CD4-positive, alpha-beta T cell (primary cell): ENCODE measurements at regions not wholly inside any gene's neighbourhood (a gene's known extent, or its start where the extent isn't known, plus 50 kb on each side); places are given as distances from the start of the nearest gene placed in this dataset.
A peak's percentile ranks its signal among the peaks of the same experiment; 100 is the strongest.

ENCODE experiments used
- ATAC-seq: fragments of 200-7000 bp; cut with Tn5 transposase; one replicate; pipeline ENCODE4 v1.10.0; 2022; ENCODE audit warnings: mild to moderate bottlenecking; ENCODE audit not compliant: poor library complexity
- CTCF ChIA-PET: fragments of 350-600 bp; sonication (Branson Sonifier 250); formaldehyde crosslinking; loops from one replicate; lab custom pipeline; 2021; ENCODE audit warnings: antibody characterized with exemption, inconsistent platforms; lab: Charles Lee
- POLR2A ChIA-PET: fragments of 350-600 bp; sonication (Branson Sonifier 250); formaldehyde crosslinking; loops from one replicate; lab custom pipeline; 2021; ENCODE audit warnings: antibody characterized with exemption, inconsistent platforms; lab: Charles Lee
- DNase-seq, 14 experiments: peaks; one replicate each; pipeline ENCODE4 v3.0.0-alpha.2; 2013 to 2020; ENCODE audit warnings: mixed read lengths in 2 of 14
- H3K27ac ChIP-seq, 2 donors: one replicate each; pipeline versions ENCODE4 v1.5.1 to v1.7.0; 2013; ENCODE audit warnings: low read length in 2 of 2, low read depth in 1 of 2, mild to moderate bottlenecking in 1 of 2
- H3K27me3 ChIP-seq, 2 experiments: 1 replicate in 1 of 2; 2 replicates in 1 of 2; pipeline versions ENCODE4 v1.6.1 to v1.7.0; 2013; ENCODE audit warnings: low read length in 2 of 2, control low read depth in 1 of 2, mild to moderate bottlenecking in 1 of 2, moderate library complexity in 1 of 2; ENCODE audit not compliant: insufficient read depth in 2 of 2, control insufficient read depth in 1 of 2
- H3K36me3 ChIP-seq: one replicate; pipeline ENCODE4 v1.6.1; 2013; ENCODE audit warnings: low read length, control low read depth; ENCODE audit not compliant: insufficient read depth
- H3K4me1 ChIP-seq: one replicate; pipeline ENCODE4 v1.6.1; 2013; ENCODE audit warnings: low read length, control low read depth; ENCODE audit not compliant: insufficient read depth
- H3K4me3 ChIP-seq: one replicate; pipeline ENCODE4 v1.5.1; 2013; ENCODE audit warnings: mild to moderate bottlenecking, low read length, moderate library complexity
- H3K9me3 ChIP-seq, 2 experiments: 1 replicate in 1 of 2; 2 replicates in 1 of 2; pipeline versions ENCODE4 v1.6.1 to v1.7.0; 2013; ENCODE audit warnings: low read length in 2 of 2, mild to moderate bottlenecking in 2 of 2, control low read depth in 1 of 2, moderate library complexity in 1 of 2; ENCODE audit not compliant: control insufficient read depth in 1 of 2, insufficient read depth in 1 of 2
- H3K27ac Mint-ChIP-seq: one replicate; pipeline ENCODE4 v1.8.0; 2020; ENCODE audit warnings: mixed read lengths
- H3K27me3 Mint-ChIP-seq: one replicate; pipeline ENCODE4 v1.8.0; 2021; ENCODE audit warnings: mixed read lengths
- H3K36me3 Mint-ChIP-seq: one replicate; pipeline ENCODE4 v1.8.0; 2021; ENCODE audit warnings: low read depth, mixed read lengths
- H3K4me1 Mint-ChIP-seq: one replicate; pipeline ENCODE4 v1.8.0; 2021; ENCODE audit warnings: low read depth, mixed read lengths
- H3K4me3 Mint-ChIP-seq: one replicate; pipeline ENCODE4 v1.8.0; 2020; ENCODE audit warnings: mild to moderate bottlenecking, mixed read lengths
- H3K9me3 Mint-ChIP-seq: one replicate; pipeline ENCODE4 v1.8.0; 2020; ENCODE audit warnings: mixed read lengths
- intact Hi-C, 2 experiments: fragments of 100-400 bp; cut with DNase I in 1 of 2; cut with micrococcal nuclease in 1 of 2; formaldehyde crosslinking; loops; one replicate each; pipeline versions ENCODE4 v1.15.1 to v1.9.0; 2023 to 2025; cut with DNase I, micrococcal nuclease
- TF ChIP-seq, protein P1 (sequence below): fragments of 200-600 bp; IDR thresholded peaks from one replicate; pipeline ENCODE4 v1.8.0; 2022; ENCODE audit warnings: antibody characterized with exemption, mild to moderate bottlenecking

DNA sequence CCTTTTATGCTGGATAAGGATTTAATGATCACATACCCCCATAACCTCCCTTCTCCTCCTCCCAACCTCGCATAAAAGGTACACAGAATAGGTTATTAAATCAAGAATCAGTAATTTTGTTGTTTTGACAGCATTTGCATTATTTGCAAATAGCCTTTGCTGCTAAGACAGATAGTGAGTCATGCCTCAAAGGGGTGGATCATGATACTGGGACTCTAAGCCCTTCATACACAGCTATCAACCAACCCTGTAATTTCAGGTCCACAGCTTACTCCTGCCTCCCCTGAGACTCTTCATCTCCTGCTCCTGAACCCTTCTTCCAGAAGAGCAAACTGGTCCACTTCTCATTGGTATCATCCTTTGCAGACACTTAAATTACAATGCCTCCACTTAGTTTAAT is 73.8 kb upstream of the KLHL29 start:
- POLR2A ChIA-PET, result no interaction called here
- H3K27ac ChIP-seq, result no peak overlapping the region
- no peaks in the 10 kb centered on the region for H3K4me1 Mint-ChIP-seq

DNA sequence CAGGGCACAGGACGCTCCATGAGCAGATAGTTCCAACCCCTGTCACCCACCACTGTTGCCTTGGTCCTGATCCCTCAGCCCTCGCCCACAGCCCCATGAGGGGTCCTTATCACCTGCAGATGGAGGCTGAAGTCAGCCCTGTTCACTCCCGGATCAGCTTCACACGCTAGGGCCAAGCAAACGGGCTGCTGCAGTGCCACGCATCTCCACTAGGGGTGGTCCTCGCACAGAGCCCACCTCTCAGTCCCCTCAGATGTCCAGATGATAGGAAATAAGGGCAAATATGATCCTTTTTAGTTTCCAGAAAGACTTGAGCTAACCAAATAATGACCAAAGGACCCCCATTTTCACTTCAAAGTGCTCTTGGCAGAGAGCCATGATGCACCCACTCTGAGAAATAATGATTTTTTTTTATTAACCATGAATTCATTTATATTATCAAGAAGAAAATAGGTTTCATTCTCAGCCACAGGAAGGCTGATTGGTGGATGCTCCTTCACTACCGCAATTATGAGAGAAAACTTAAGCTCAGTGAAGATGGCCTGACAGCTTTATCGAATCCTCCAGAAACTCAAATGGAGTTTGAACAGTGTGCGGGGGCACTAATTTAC is 71.9 kb upstream of the KLHL29 start:
- Mint-ChIP-seq H3K36me3 (no peaks in the 10 kb centered on the region), H3K9me3 (no peaks in the 10 kb centered on the region), H3K4me3 (no peak overlapping the region), H3K27ac (no peak overlapping the region), H3K27me3 (peaks cover 35% of the 10 kb centered on the region), H3K4me1 (no peaks in the 10 kb centered on the region)
- DNase-seq (peak in 3 of 14 experiments; percentile 11 to 19 (median 14)), ATAC-seq (no peak)
- H3K4me1 ChIP-seq, result no peaks in the 10 kb centered on the region
- TF ChIP-seq, protein P1, sequence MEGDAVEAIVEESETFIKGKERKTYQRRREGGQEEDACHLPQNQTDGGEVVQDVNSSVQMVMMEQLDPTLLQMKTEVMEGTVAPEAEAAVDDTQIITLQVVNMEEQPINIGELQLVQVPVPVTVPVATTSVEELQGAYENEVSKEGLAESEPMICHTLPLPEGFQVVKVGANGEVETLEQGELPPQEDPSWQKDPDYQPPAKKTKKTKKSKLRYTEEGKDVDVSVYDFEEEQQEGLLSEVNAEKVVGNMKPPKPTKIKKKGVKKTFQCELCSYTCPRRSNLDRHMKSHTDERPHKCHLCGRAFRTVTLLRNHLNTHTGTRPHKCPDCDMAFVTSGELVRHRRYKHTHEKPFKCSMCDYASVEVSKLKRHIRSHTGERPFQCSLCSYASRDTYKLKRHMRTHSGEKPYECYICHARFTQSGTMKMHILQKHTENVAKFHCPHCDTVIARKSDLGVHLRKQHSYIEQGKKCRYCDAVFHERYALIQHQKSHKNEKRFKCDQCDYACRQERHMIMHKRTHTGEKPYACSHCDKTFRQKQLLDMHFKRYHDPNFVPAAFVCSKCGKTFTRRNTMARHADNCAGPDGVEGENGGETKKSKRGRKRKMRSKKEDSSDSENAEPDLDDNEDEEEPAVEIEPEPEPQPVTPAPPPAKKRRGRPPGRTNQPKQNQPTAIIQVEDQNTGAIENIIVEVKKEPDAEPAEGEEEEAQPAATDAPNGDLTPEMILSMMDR, result peak; percentile 38
- ChIA-PET POLR2A (no interaction called here), CTCF (no interaction called here)
- H3K4me3 ChIP-seq, result no peak overlapping the region
- no peak overlapping the region for H3K27ac ChIP-seq
- intact Hi-C loops, result no loop called here
- H3K9me3 ChIP-seq, result peaks cover 0 to 8% of the 10 kb centered on the region in 2 experiments
- H3K27me3 ChIP-seq, result no peaks in the 10 kb centered on the region
- no peaks in the 10 kb centered on the region for H3K36me3 ChIP-seq

More for the DNA sequence above, 73.8 kb upstream of the KLHL29 start:
- intact Hi-C loops, result no loop called here
- Mint-ChIP-seq H3K36me3 (no peaks in the 10 kb centered on the region), H3K4me3 (no peak overlapping the region), H3K27me3 (peaks cover 37% of the 10 kb centered on the region), H3K27ac (no peak overlapping the region), H3K9me3 (no peaks in the 10 kb centered on the region)
- H3K4me1 ChIP-seq, result no peaks in the 10 kb centered on the region
- H3K27me3 ChIP-seq, result peaks cover 0 to 3% of the 10 kb centered on the region in 2 experiments
- DNase-seq, result no peak
- TF ChIP-seq, protein P1, result no peak
- CTCF ChIA-PET, result no interaction called here
- H3K9me3 ChIP-seq, result peaks cover 0 to 8% of the 10 kb centered on the region in 2 experiments
- no peak overlapping the region for H3K4me3 ChIP-seq
- no peaks in the 10 kb centered on the region for H3K36me3 ChIP-seq
- ATAC-seq, result no peak

DNA sequence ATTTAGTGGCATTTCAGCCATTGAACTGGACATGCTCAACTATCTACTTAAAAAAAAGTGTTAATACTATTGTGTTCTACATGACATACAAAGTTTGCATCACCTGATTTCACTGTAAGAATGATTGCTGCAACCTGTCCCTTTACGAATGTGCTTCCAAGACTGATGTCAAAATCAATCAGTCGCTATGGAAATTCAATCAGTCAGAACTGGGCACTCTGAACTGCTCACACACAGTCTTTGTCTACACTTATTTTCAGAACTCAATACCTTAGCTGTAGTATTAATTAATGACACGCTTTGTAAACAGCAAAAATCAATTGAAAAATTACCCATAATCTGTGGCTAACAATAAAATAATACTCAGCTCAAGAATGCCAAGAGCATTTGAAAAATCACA is 70.3 kb upstream of the KLHL29 start:
- no peaks in the 10 kb centered on the region for H3K9me3 Mint-ChIP-seq
- Histone ChIP-seq H3K9me3 (peaks cover 0 to 8% of the 10 kb centered on the region in 2 experiments), H3K4me1 (no peaks in the 10 kb centered on the region), H3K4me3 (no peak overlapping the region), H3K27me3 (no peaks in the 10 kb centered on the region), H3K27ac (no peak overlapping the region), H3K36me3 (no peaks in the 10 kb centered on the region)
- no peak overlapping the region for H3K4me3 Mint-ChIP-seq
- peaks cover 35% of the 10 kb centered on the region for H3K27me3 Mint-ChIP-seq
- ATAC-seq, result no peak
- ChIA-PET CTCF (no interaction called here), POLR2A (no interaction called here)
- no peak overlapping the region for H3K27ac Mint-ChIP-seq
- no peak for DNase-seq
- intact Hi-C loops, result no loop called here
- H3K4me1 Mint-ChIP-seq, result no peaks in the 10 kb centered on the region
- TF ChIP-seq, protein P1, result no peak
- no peaks in the 10 kb centered on the region for H3K36me3 Mint-ChIP-seq
